Urinary bladder (tissue), 3 donors: ENCODE measurements at regions not wholly inside any gene's neighbourhood (a gene's known extent, or its start where the extent isn't known, plus 50 kb on each side); places are given as distances from the start of the nearest gene placed in this dataset.

ENCODE experiments used
- DNase-seq: peaks from one replicate; pipeline ENCODE4 v3.0.0-alpha.2; 2015; ENCODE audit errors: extremely low spot score
- H3K27ac ChIP-seq: one replicate; pipeline ENCODE4 v1.5.1; 2013; ENCODE audit warnings: low read depth, mild to moderate bottlenecking, moderate library complexity
- H3K36me3 ChIP-seq: one replicate; pipeline ENCODE4 v1.6.1; 2013; ENCODE audit warnings: mild to moderate bottlenecking, moderate library complexity; ENCODE audit not compliant: insufficient read depth
- H3K4me1 ChIP-seq: one replicate; pipeline ENCODE4 v1.6.1; 2013; ENCODE audit warnings: mild to moderate bottlenecking, moderate library complexity; ENCODE audit not compliant: insufficient read depth
- H3K4me3 ChIP-seq: one replicate; pipeline ENCODE4 v1.5.1; 2013; ENCODE audit warnings: low read depth, low read length
- WGBS: extraction: QIAGEN DNeasy Blood & Tissue Kit; methylation state at CpG from one replicate; pipeline ENCODE4 v1.1.7; 2013; 5-methylcytosine and 5-hydroxymethylcytosine counted together
- donor health status: healthy with polysubstance abuse.
- donor health status: healthy.

DNA sequence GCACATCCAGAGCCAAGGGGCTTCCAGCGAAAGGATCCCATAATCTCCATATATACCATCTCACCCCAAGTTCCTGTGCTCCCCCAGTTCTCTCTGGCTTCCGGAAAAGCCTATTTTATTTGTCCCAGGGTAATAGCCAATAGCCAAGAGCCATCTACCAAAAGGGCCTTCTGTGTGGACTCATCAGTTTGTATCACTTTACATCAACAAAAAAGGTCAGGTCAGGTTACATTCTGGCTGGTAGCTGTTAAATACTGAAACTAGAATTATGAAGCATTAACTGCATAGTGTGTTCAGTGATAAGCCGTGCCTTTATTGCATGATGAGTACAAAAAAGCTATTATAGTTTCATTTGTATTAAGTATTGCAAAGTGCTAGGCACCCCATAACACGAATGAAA, 223.7 kb downstream of the IRS1 start:
- Histone ChIP-seq H3K4me3 (no peak overlapping the region), H3K4me1 (no peaks in the 10 kb centered on the region), H3K36me3 (no peaks in the 10 kb centered on the region), H3K27ac (no peak overlapping the region)
- DNase-seq = no peak
- WGBS = 82% methylated on average over 4 of the region's 4 CpGs

DNA sequence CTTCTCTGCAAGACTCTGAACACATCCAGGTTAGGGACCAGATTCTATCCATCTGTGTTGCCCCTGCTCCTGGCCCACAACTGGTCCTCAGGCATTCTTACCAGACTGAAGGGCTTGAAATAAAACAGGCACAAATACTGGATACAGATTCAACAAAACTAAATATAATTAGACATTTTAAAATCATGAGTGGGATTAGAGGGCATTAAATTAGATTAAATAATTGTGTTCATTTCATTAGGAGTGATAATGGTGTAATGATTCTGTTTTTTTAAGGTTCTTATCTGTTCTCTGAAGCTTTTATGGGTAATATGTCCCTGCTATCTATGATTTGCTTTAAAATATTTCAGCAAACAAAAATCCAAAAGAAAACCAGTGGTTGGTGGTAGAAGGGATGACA, 226.5 kb downstream of the IRS1 start:
- H3K36me3 ChIP-seq = no peaks in the 10 kb centered on the region
- H3K4me1 ChIP-seq = no peaks in the 10 kb centered on the region
- no peak for DNase-seq
- H3K27ac ChIP-seq = no peak overlapping the region
- no peak overlapping the region for H3K4me3 ChIP-seq

DNA sequence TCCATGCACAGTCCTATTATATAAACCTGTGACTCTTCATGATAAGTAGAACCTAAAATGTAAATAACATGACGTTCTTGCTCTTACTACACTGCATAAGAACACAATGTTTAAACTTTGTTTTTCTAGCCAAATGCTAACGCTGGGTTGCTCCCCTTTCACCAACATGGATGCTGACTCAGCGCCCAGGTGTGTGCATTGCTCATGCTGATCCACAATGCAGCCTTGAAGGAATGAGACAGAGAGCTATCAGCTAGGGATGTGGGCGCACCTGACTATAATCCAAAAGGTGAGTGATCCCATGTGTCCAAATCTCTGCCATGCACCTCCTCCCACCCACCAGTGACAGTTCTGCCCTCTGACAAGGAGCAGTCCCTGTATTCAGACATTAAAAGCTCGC, 235.0 kb downstream of the IRS1 start:
- Histone ChIP-seq H3K4me1 (no peaks in the 10 kb centered on the region), H3K27ac (no peak overlapping the region), H3K36me3 (no peaks in the 10 kb centered on the region), H3K4me3 (no peak overlapping the region)
- DNase-seq = no peak
- 90% methylated on average over 5 of the region's 5 CpGs for WGBS

DNA sequence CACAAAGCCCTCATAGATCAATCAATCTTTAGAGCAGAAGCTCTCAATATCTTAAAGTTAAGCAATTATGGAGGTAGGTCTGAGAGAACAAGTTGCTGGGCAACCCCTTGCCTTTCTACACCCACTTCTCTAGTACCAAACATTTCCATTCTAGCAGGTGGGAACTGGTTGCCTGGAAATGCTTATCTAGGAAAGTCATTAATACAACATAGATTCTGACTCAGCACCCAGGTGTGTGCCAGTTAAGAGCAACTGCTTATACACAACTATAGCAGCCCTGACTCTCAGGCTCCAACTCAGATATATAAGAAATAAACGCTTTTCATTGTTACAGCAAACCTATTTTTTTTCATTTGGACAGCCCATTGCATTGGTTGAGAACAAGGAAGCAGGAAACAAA, 237.7 kb downstream of the IRS1 start:
- 87% methylated on average over 1 of the region's 1 CpG for WGBS
- H3K36me3 ChIP-seq = no peaks in the 10 kb centered on the region
- no peak overlapping the region for H3K27ac ChIP-seq
- H3K4me3 ChIP-seq = no peak overlapping the region
- no peaks in the 10 kb centered on the region for H3K4me1 ChIP-seq
- no peak for DNase-seq

DNA sequence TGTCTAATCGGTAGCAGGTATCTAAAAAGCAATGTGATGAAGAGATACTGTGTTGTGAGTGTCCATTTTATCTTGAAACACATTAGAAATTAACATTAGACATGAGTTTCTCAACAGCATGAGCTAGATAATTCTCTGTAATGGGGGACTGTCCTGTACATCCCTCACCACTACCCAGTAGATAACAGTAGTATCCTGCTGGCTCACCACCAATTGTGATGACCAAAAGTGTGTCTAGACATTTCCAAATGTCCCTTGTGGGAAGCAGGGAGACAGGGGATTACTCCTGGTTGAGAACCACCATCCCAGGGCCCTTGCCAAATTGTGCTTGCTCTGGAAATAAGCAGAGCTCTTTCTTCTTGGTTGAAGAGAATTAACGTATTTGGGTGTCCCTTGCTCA, 239.3 kb downstream of the IRS1 start:
- no peaks in the 10 kb centered on the region for H3K4me1 ChIP-seq

DNA sequence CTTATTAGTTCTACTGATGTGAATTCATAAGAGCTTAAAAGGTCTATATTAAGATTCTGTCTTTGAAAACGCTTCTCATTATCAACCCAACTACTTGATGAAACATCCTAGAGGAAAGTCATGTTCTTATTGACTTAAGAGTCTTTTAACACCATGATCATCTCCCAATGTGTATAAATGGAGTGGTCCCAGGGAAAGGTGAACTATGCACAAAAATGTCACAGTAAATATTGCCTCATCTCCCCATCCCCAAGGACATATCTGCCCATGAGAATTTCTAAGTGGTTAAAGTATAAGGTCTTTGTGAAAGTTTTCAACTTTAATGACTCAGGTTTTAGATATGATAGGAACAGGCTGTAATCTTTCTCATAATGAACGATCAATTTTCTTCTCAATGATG, 240.1 kb downstream of the IRS1 start:
- H3K4me1 ChIP-seq = no peaks in the 10 kb centered on the region
- no peak overlapping the region for H3K4me3 ChIP-seq
- no peaks in the 10 kb centered on the region for H3K36me3 ChIP-seq
- H3K27ac ChIP-seq = no peak overlapping the region
- no peak for DNase-seq
- 95% methylated on average over 2 of the region's 2 CpGs for WGBS

More for the DNA sequence above, 239.3 kb downstream of the IRS1 start:
- Histone ChIP-seq H3K27ac (no peak overlapping the region), H3K36me3 (no peaks in the 10 kb centered on the region), H3K4me3 (no peak overlapping the region)
- no peak for DNase-seq
- WGBS = 93% methylated on average over 2 of the region's 2 CpGs

DNA sequence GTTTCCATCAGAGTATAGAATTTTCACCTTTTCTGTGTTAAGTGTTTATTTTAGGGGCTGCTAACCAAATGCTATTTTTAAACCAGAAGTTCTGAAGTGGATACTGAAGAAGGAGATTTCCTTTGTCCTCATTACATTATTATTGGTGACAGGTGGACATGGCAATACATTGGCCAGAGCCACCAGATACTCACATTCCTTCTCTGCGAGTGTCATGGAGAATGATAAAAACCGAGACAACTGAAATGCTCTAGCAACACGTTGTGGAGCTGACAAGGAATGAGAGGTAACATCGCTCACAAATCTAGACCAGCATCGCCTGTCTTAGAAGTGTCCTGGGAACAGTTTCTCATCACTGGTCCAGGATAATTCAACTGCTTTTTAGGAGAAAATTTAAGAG, 241.2 kb downstream of the IRS1 start:
- Histone ChIP-seq H3K36me3 (no peaks in the 10 kb centered on the region), H3K27ac (no peak overlapping the region), H3K4me3 (no peak overlapping the region), H3K4me1 (no peaks in the 10 kb centered on the region)
- DNase-seq = no peak
- 71% methylated on average over 5 of the region's 5 CpGs for WGBS

DNA sequence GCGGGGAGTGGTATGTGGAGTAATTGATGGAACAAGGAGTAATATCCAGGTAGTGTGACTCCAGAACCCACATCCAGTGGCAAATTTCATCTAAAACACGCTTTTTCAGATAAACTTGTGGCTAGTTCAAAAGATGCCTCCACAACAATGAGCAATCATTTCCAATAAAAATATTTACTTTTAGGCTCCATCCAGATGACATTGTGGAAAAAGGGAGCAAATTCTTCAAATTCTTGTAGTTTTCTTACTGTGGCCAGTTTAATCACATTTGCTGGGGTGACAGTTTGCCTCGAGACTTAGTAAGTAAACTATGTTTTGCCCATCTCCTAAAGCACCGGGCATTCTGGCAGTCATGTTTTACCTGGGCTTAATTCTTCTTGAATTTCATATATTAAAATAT, 243.6 kb downstream of the IRS1 start:
- H3K4me1 ChIP-seq = no peaks in the 10 kb centered on the region
- H3K4me3 ChIP-seq = no peak overlapping the region
- DNase-seq = no peak
- no peak overlapping the region for H3K27ac ChIP-seq
- H3K36me3 ChIP-seq = no peaks in the 10 kb centered on the region
- 91% methylated on average over 4 of the region's 4 CpGs for WGBS

DNA sequence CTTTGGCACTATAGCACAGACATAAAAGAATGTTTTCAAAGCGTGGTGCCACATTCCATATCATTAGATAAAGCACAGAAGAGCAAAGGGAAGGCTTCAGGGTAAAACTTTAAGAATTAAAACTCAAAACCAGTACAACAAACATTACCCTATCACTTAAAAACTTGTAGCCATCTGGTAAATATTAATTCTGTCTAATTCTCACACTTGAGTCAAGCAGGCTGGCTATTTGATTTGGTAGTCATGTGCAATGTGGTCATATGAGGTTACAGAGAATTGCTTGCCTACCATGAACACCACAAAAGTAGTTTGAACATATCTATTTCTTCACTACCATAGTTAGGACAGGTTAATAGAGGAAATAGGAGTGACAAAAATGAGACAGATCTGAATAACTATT, 244.9 kb downstream of the IRS1 start:
- H3K4me3 ChIP-seq = no peak overlapping the region

DNA sequence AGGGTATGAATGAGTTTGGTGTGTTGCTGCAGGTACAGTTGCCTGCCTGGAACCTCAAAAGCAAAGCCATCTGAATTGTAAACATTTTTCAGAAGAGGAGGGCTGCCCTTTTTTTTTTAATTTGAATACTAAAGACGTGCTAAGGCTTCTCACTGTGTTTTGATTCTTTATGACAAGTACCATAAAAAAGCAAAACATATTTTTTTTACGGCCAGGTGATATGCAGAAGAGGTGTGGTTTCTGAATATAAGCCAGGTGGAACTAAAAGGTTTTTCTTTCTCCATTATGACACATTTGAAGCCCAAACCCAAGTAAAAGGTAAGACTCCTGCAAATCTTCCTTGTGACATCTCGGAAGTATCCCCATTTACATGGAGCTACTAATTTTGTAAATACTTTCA, 246.3 kb downstream of the IRS1 start:
- DNase-seq = no peak
- Histone ChIP-seq H3K27ac (no peak overlapping the region), H3K36me3 (no peaks in the 10 kb centered on the region), H3K4me3 (no peak overlapping the region), H3K4me1 (no peaks in the 10 kb centered on the region)
- WGBS = 81% methylated on average over 3 of the region's 3 CpGs

More for the DNA sequence above, 244.9 kb downstream of the IRS1 start:
- Histone ChIP-seq H3K36me3 (no peaks in the 10 kb centered on the region), H3K4me1 (no peaks in the 10 kb centered on the region), H3K27ac (no peak overlapping the region)
- no peak for DNase-seq
- WGBS = 80% methylated on average over 1 of the region's 1 CpG

DNA sequence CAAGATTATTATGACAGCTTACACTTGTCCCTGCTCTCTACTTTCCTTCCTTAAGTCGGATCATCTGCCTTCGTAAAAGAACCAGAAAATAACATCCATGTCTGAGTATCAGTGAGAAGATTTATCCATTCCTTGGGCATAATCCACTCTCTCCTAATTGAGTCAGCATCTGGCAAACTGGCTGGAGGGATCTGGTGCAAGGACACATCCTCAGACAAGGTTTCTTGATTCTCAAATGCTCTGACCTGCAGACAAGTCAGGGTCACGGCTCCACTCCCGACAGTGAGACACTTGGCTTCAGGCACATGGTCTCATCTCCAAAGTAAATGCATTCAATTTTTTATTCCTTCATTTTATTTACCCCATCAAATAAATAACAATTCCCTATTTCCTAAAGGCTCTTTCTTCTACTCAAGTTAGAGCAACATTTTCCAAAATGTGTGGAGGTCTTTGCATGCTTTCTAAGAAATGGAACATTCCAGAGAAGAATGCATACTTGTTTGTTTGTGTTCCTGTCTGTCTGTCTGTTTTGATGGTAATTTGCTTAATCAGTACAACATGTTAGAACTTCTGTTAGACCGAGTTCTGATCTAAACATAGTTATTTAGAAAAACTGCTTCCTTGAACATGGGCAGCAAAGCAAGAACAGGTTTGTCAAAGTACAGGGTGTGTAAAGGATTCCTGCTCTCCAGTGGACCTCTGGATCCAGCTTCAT, 246.9 kb downstream of the IRS1 start:
- DNase-seq = no peak
- whole genome bisulfite sequencing = 64% methylated on average over 5 of the region's 5 CpGs
- H3K4me1 ChIP-seq = no peaks in the 10 kb centered on the region
- H3K27ac ChIP-seq = no peak overlapping the region
- H3K36me3 ChIP-seq = no peaks in the 10 kb centered on the region
- no peak overlapping the region for H3K4me3 ChIP-seq

DNA sequence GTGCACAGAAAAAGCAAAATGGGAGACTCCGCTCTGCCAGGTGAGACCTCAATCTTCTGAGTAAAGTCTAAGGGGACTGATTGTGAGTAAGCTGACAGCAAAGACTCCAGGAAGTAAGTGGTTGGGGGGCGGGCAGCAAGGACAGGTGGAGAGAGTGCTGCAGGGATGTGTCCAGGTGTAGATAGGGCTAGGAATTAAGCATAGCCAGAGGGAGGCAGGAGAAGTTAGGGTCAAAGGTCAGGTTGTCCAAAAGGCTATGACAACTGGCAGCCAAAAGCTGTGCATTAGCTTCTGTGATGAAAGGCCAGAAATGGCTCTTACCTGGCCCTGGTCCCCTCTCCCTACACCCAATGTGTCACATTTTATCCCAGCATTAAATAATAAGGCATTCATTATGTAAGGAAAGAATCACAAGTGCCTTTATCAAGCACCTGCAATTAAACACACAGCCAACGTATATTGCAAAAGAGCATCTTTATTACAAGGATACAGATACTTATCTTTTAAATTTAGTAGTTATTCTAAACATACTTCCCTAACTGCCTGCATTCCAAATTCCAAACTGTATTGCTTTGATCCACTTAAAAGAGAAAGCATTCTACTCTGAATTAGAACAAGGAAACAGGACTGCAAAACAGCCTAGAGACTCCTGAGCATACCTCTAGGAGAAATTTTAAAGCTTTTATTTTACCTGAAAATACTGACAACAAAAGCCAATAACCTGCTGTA, 247.9 kb downstream of the IRS1 start:
- Histone ChIP-seq H3K36me3 (no peaks in the 10 kb centered on the region), H3K27ac (no peak overlapping the region), H3K4me1 (no peaks in the 10 kb centered on the region), H3K4me3 (no peak overlapping the region)
- DNase-seq = no peak
- 89% methylated on average over 3 of the region's 3 CpGs for WGBS

DNA sequence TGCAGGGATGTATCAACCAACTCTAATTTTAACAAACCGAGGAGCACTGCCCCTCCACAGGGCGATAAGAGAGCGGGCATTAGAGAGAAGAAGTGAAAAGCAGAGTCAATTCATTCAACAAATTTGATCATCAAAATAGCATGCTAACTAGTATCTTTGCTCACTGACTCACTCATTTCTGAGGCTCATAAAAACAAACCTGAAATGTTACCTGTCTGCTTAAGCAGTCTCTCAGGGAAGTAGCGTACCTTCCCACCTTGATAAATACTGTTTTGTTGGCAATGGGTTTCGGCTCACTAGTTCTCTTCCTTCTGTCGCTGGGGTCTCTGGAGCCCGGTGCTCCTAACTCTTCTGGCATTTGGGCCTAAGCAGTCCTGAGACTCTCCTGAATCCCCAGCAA, 248.8 kb downstream of the IRS1 start:
- Histone ChIP-seq H3K27ac (no peak overlapping the region), H3K36me3 (no peaks in the 10 kb centered on the region), H3K4me1 (no peaks in the 10 kb centered on the region), H3K4me3 (no peak overlapping the region)
- 91% methylated on average over 7 of the region's 7 CpGs for whole genome bisulfite sequencing
- no peak for DNase-seq

DNA sequence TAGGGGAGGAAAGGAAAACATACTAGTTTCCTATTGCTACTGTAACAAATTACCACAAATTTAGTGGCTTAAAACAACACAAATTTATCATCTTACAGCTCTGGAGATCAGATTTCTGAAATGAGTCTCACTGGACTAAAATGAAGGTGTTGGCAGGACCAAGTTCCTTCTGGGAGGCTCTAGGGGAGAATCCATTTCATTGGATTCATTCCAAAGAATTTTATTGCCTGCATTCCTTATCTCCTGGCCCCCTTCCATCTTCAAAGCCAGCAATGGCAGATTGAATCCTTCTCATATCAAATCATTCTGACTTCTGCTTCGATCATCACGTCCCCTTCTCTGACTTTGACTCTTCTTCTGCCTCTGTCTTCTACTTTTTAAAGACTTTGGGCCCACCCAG, 250.9 kb downstream of the IRS1 start:
- WGBS = 68% methylated on average over 2 of the region's 2 CpGs
- no peak overlapping the region for H3K27ac ChIP-seq

More for the DNA sequence above, 250.9 kb downstream of the IRS1 start:
- no peak overlapping the region for H3K4me3 ChIP-seq
- DNase-seq = no peak
- no peaks in the 10 kb centered on the region for H3K4me1 ChIP-seq
- H3K36me3 ChIP-seq = no peaks in the 10 kb centered on the region
